TTC549 (cell line): ENCODE measurements at regions not wholly inside any gene's neighbourhood (a gene's known extent, or its start where the extent isn't known, plus 50 kb on each side); places are given as distances from the start of the nearest gene placed in this dataset.
"Not testable (repeated sequence)": the region's sequence is repeated elsewhere in the genome, so short reads cannot be mapped to it uniquely, and the experiment has no call there.

Experiments used
- FAIRE-seq: peaks from 2 replicates; lab custom pipeline; 2012; peaks lifted over from hg19 to GRCh38; lab: Jason Lieb, UNC

DNA sequence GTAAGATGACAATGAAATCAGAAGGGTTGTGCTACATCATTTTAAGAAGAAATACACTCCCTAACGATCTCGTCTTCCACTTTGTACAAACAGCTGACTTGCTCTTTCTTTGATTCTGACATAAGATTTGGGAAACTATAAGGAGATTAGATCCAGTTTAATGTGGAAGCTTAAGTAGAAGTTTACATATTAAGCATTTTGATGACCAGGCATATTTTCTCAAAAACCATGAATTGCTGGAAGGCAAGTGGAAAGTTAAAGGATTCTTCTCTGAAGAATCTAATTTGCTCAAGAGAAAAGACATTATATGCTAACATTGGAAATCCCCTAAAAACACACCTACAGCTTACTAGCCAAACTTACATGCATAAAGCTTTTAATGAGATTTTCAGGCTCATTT is 531.9 kb upstream of the PTPRD start:
- no peak for FAIRE-seq

DNA sequence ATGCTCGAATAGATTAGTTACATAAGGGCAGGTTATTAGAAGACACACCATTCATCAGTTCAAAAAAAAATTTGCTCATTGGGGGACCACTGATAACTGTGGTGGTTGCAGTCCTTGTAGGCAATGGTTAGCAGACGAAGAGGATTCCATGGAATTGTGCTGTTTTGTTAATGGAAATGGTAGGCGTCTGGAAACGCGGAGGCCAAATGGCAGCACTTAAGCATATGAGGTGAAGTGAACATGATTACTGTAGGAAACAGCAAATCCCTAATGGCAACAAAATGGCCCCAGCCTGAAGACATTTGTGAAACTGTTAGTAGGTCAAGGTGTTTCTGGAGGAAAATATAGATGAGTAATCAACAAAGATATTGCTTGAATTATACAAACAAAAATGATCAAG is 535.4 kb upstream of the PTPRD start:
- FAIRE-seq: no peak

DNA sequence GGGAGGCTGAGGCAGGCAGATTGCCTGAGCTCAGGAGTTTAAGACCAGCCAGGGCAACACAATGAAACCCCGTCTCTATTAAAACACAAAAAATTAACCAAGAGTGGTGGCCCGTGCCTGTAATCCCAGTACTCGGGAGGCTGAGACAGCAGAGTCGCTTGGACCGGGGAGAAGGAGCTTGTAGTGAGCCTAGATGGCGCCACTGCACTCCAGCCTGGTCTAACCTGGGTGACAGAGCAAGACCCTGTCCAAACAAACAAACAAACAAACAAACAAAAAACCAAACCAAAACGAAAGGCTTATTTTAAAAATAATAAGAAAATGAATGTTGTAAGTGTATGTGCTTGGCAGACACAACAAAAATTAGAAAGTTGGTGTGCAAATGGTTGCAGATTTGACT is 536.3 kb upstream of the PTPRD start:
- no peak for FAIRE-seq

DNA sequence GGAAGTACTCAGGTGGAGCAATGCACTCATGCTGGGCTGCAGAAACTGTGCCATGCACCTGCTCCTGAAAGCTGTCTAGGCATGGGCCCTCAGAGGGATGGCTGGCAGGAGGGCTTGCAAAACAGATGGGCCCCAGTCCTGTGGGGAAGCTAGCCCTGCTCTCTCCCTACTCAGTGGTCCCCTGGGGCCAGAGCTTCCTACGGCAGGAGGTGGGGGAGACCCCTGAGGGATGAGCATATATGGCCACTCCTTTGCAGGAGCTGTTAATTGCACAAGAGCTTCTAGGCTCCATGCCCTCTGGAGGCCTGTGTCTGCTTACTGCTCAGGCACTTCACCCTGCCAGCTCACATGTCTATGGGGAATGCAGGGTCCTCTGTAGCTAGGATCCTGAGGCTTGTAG is 545.3 kb upstream of the PTPRD start:
- FAIRE-seq: no peak

DNA sequence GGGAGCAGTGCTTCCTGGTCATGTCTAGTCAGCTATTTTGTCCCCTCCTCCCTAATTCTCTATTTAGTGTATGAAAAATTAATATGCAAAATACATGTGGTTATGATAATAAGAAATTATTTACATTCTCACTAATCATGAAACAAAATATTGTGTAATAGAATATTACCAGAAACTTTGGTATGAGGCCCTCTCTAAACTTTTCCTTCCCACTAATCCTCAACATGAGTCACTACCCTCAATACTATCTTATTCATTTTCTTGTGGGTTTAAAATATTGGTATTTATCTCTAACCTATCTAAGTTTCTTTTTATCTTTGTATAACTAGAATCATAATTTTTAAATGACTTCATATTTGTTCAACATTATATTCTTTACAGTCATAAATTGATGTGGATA is 545.9 kb upstream of the PTPRD start:
- no peak for FAIRE-seq

DNA sequence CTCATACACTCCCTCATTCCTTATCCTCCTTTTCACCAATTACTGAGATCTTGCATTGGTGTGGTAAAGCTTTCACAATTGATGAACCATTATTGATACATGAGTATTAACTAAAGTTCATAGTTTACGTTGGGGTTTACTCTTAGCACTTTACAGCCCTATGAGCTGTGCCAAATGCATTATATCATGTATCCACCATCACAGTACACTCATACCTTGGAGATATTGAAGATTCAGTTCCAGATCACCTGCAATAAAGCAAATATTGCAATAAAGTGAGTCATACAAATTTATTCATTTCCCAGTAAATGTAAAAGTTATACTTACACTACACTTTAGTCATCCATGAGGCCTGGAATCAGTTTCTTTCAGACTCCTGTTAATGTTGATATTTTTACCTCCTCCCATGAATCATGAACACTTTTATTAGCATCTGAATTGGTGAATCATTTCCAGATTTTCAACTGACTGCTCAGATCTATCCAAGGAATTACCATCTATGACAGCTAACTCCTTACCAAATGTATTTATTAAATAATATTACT is 546.6 kb upstream of the PTPRD start:
- FAIRE-seq: no peak

DNA sequence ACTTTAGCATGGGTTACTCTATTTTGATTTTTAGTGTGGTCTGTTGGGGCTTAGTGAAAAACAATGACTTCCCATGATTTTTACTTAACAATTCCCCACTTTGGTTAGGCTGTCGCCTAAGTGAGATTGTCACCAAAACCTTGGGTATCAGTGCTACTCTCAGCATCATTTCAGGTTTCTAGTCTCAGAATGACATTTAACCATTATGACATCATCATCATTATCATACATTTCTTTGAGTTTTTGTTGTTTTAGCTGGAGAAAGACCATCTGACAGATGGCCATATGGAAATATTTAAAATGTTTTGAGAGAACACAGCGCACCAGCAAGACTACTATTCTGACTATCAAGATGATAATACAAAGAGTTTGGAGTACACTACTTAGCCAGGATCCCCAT is 551.0 kb upstream of the PTPRD start:
- no peak for FAIRE-seq

DNA sequence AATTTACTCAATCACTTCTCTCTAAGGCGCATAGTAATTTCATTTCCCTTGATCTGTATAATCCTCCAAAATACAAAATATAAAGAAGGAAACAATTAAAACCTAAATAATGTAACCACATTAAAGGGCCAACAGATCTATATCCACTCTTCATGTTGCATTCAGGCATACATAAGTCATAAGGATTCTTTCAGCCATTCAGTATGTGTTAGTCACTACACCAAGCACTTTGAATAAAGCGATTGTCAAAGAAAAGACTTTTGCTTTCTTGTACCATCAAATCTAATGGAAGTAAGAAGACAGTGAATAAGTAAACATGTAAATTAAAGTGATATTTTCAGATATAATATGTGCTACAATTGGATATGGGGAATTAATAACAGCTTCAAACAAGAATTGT is 569.2 kb upstream of the PTPRD start:
- FAIRE-seq: no peak

DNA sequence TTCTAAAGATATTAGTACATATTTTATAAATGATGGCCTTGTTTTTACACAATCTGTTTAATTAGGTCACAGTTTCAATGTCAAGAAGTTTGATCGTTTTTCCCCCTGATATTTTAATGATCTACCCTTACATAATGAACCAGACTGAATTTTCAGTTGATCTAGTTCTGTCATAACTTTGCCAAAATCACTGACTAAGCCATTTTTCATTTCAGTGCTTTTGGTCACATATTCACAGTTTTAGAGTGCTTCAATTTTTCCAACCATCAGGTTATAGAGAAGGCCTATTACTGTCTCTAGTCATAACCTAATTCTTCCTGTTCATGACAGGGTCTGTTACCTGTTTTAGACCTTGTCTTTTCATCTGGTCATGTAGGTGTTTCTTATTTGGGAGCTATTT is 577.9 kb upstream of the PTPRD start:
- FAIRE-seq: no peak

DNA sequence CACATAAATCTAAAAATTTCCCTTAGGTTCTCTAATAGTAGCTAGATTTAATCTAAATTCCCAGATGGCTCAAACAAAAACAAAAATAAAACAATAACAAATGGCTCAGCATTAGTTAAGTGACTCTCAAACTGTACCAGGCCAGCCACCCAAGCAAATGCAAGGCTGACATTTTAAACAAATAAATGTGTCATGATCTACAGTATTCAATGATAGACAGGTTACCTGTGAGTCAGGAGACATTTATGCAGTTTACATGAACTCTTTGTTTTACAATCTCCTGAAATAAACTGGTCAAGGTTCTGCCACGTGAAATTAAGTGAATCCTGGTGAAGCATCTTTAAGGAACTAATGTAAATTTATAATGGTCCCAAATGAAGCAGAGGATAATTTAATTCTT is 580.2 kb upstream of the PTPRD start:
- no peak for FAIRE-seq

DNA sequence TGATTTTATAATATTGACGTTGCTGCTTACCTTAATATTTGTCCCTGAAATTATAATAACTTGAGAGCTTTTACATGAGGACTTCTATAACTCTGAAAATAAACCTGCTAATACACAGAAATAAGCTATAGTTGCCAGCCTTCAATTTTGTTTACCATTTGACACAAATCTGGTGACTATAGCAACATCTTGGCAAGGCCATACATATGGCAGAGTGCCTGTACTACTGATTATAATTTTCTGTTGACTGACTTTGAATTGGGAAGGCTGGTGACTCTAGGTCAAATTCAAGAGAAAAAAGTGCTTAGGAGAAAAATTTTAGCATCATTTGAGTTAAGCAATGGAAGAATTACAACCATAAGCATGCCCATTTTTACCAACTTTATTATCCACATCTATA is 581.4 kb upstream of the PTPRD start:
- FAIRE-seq: no peak

DNA sequence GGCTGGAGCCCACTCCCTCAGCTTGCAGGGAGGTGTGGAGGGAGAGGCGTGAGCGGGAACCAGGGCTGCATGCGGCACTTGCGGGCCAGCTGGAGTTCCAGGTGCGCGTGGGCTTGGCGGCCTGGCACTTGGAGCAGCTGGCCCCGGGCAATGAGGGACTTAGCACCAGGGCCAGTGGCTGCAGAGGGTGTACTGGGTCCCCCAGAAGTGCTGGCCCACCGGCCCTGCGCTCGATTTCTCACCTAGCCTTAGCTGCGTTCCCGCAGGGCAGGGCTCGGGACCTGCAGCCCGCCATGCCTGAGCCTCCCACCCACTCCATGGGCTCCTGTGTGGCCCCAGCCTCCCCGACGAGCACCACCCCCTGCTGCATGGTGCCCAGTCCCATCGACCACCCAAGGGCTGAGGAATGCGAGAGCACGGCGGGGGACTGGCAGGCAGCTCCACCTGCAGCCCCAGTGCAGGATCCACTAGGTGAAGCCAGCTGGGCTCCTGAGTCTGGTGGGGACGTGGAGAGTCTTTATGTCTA is 584.1 kb upstream of the PTPRD start:
- FAIRE-seq: not testable (repeated sequence)

DNA sequence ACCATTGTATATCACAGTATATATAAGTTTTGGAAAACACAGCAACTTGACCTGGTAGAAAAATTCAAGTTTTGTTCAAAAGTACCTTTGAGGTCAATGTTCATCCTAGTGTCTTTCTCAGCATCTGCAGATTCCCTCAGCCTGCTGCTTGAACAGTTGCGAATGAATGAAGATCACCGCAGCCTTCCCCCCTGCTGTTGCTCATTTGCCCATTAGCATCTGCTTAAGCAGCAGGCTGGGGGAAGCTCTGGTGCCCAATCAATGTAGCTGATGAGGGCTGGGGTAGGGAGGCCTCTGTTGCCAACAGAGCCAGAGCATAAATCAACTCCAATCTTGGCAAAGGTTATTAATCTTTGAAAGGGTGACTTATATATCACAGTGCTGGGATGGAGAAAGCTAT is 586.5 kb upstream of the PTPRD start:
- no peak for FAIRE-seq

DNA sequence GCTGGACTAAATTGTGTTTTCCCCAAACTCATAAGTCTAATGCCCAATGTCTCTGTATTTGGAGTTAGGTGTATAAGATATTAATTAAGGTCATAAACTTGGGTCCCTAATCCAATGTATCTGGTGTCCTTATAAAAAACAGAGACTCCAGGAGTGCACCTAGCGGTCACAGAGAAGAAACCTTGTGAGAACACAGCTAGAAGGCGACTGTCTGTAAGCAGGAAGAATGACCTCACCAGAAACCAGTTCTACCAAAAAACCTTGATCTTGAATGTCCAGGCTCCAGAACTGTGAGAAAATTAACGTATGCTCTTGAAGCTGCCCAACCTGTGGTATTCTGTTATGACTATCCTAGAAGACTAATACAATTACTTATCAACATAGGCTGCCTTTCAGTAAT is 591.7 kb upstream of the PTPRD start:
- no peak for FAIRE-seq

DNA sequence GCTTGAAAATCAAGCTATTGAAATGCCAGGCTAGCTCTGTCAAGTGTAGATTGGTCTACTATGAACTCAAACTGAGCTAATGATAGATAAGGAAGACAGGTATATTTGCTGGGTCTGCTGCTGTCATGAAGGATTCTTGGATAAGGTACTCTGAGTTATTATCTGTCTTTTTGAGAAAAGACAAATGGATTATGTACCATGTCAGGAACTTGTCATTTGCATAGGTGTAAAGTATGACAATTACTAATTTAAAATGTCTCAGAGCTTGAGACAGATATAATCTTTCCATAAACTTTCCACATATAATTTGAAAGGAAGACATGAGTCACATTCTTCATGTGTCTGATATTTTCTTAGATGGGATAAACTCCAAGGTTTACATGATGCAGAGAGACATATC is 594.1 kb upstream of the PTPRD start:
- no peak for FAIRE-seq

DNA sequence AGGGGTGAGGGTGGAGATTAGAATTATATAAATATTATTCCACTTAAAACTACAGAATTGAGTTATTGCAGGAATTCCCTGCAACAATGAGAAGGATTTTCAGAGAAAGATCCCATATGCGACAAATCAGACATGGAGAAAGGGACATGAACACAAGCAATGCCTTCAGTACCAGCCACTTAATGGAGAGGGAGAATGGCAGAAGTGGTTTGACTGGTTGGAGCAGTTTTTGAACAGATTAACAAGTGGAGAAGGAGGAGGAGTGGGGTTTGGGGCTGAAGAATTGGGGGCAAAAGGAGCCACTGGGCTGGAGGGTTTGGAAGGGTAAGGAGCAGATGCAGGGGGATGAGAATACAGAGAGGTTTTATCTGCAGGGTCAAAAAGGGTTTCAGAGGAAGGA is 620.9 kb upstream of the PTPRD start:
- no peak for FAIRE-seq

DNA sequence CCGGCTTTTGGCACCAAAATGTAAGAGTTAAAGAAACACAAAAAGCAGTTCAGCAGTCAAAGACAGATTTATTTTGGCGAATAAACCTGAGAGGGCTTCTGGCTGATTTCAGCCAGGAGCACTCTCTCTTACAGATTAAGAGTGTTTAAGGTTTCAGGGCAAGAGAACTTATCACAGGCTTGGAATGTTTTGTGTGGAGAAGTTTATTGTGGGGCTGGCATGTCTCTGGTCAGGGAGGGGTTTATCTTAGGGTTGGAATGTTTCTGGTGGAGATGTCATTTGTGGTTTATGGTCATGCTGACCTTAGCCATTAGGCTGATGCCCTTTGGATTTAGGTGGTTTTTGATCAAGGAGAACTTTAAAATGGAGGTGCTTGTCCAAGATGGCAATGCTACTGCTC is 622.3 kb upstream of the PTPRD start:
- no peak for FAIRE-seq

DNA sequence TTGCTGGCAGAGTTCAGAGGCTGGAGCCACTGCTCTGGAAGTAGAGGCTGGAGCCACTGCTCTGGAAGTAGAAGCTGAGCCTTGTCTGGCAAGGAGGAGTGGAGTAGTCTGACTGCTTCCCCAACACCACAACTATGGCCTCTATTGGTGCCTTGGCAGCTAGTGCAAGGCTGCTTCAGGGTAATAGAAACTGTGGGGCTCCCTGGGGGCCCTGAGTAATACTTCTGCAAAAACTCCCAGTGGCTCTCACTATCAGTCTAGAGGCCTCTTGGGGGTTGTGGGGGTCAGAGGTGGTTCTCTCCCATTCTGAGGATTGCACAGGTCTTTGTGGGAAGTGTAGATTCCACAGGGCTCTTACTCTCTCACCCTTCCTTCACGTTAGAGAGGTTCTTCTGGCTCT is 629.0 kb upstream of the PTPRD start:
- FAIRE-seq: no peak

DNA sequence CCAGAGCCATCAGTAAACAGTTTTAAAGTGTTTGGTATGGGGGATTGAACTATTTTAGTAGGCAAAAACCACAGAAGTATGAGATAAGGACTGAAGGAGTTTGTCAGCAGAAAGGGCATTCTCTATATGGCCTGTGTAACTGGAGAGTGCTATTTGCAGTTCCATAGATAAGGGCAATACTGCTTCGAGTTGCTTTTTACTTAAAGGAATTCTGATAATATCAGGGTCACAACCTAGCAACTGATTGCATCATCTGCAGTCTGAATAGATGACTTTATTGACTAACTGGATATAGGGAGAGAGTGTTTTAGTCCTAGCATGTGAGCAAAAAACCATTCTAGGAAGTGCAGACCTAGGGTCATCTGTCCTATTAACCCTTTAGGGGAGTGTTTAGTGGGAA is 645.2 kb upstream of the PTPRD start:
- FAIRE-seq: no peak

DNA sequence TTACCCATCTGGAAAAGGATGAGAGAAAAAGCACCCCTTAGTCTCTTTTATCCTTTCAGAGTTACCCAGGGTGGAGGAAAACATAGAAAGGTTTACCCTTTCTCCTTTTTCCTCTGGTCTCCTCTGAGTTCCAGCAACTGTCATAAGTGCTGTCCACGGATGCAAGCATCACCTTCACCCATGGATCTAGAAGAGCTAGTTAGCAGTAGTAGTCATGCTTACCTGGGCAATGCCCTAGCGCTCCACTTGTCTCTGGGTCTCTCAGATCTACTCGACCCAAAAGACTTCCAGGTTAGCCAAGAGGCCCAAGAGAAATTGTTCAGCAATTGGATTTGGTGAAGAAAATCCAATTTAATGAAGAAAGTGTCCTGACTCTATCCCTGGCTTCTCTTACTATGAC is 656.2 kb upstream of the PTPRD start:
- FAIRE-seq: no peak

DNA sequence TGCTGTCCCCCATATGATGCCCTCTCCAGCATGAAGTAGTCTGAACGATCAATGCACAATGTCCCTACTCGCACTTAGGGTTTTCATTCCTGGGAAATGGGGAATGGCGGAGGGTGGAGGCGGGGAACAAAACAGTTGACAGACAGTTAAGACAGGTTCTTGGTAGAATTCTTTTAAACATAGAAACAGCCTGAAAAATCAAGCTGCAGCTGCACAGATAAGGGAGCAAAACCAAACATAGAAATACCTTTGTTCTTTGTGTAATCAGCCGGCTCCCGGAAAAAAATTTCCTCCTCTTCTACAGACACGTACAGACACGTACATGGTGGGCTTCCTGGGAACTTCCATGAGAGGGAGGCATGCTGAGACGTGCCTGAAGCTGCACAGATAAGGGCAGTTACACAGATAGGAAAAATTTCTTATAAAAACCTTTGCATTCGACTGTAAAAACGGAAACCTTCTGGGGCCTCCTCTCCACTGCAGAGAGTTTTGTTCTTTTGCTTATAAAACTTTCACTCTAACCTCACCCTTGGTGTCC is 662.4 kb upstream of the PTPRD start:
- FAIRE-seq: no peak

DNA sequence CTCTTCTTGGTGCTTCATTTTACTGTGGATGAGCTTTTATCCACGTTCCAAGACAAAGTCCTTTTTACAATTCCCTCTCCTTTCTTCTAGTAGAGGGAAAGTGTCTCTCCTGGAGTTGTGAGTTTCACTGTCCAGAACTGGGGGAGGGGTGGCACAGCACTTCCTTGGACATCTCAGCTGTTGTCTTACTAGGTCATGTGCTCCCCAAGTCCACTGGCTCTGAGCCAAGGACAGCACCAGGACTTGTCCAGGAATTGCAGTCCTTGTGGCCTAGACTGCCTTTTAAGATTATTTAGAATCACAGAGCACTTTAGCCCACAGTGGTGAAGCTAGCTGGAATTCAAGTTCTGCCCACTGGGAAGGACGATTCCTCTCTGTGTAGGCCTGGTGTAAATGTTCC is 700.2 kb upstream of the PTPRD start:
- FAIRE-seq: no peak

DNA sequence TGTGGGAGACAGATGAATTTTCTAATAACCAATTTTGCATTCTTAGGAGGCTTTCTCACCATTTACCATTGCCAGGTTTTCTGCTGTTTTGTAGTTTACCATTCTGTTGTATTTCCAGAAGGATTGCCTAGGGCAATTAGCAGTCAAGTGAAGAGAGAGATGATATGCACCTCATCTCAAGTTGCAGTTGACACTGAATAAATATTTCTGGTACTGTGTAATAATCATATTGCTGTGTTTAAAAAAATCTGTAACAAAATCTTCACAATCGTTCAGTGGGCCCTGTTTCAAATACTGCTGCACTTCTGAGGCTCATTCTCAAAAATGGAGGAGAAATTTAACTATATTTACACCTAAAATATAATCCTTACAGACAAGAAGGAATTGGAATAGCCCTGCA is 706.1 kb upstream of the PTPRD start:
- no peak for FAIRE-seq

DNA sequence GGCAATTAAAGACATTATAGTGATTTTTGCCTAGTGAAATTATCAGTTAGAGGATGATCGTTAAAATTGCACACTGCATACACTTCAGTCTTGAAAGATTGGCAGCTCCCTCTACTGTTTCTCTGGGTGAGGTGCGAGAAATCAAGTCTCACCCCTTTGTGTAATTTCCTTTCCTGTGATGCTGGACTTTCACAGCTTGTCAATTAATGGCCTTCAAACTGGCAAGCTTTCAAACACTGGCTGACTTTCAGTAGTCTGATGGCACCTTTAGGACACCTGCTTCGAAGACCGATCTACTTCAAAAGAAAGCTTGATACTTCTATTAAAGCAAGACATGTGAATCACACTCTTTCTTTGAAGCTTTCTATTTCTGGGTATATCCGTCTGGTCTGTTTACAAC is 706.7 kb upstream of the PTPRD start:
- no peak for FAIRE-seq

DNA sequence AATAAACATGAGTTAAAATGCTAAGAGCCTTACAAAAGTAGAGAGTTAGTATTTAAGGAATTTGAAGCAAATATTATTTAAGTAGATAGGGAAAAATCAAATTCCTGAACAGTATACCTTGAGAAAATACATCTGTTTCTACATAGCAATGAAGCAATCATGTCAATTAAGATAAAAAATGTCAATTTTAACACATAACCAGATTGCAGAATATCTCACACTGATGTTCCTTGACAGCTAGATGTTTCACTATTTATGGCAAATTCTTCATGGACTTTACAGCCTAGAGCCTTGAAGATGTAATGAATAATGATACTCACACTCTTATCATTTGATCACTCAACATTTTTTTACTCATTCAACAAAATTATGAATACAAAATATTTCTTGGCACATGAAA is 708.2 kb upstream of the PTPRD start:
- no peak for FAIRE-seq
